A549 (cell line): ENCODE measurements at regions not wholly inside any gene's neighbourhood (a gene's known extent, or its start where the extent isn't known, plus 50 kb on each side); places are given as distances from the start of the nearest gene placed in this dataset.

Experiments used
- ESRRA ChIP-seq: fragments of 150-350 bp; IDR thresholded peaks from 2 replicates; pipeline ENCODE4 v1.6.1; 2014; ENCODE audit warnings: mild to moderate bottlenecking, low read length, borderline replicate concordance
- FOSB ChIP-seq: fragments of 250-450 bp; sonication (Bioruptor Pico); IDR thresholded peaks from 2 replicates; pipeline ENCODE4 v1.5.0; 2020; ENCODE audit warnings: mild to moderate bottlenecking, moderate library complexity
- HOXB5 ChIP-seq: fragments of 250-450 bp; sonication (Bioruptor Pico); IDR thresholded peaks from 2 replicates; pipeline ENCODE4 v1.5.0; 2020; ENCODE audit warnings: mild to moderate bottlenecking, moderate library complexity
- KDM1A ChIP-seq: fragments of 200-600 bp; sonication (generic); IDR thresholded peaks from 2 replicates; pipeline ENCODE4 v1.6.1; 2016; ENCODE audit warnings: low read depth, mild to moderate bottlenecking
- KDM5A ChIP-seq: fragments of 200-600 bp; sonication (generic); IDR thresholded peaks from 2 replicates; pipeline ENCODE4 v1.6.1; 2016; ENCODE audit warnings: antibody characterized with exemption, mild to moderate bottlenecking
- POLR2A ChIP-seq: IDR thresholded peaks from 2 replicates; pipeline ENCODE4 v1.6.1; 2012; ENCODE audit warnings: mild to moderate bottlenecking, low read length
- POLR2AphosphoS2 ChIP-seq: conservative IDR thresholded peaks from 2 replicates; pipeline ENCODE4 v1.6.1; 2012; ENCODE audit warnings: low read length, improper control_type of control experiment, inconsistent platforms
- SMC3 ChIP-seq: fragments of >200 bp; sonication (Bioruptor Twin); formaldehyde crosslinking; IDR thresholded peaks from 3 replicates; pipeline ENCODE4 v1.6.1; 2018; ENCODE audit warnings: inconsistent platforms
- TP53 ChIP-seq: fragments of 250-450 bp; sonication (Bioruptor Pico); IDR thresholded peaks from 2 replicates; pipeline ENCODE4 v1.5.0; 2021; ENCODE audit warnings: mild to moderate bottlenecking, moderate library complexity
- ZNF302 ChIP-seq: fragments of 250-450 bp; sonication (Bioruptor Pico); IDR thresholded peaks from 2 replicates; pipeline ENCODE4 v1.9.0; 2021; ENCODE audit warnings: inconsistent platforms, mild to moderate bottlenecking, moderate library complexity
- TF ChIP-seq, protein P1 (sequence below): fragments of >200 bp; sonication (Bioruptor Twin); formaldehyde crosslinking; IDR thresholded peaks from 3 replicates; pipeline ENCODE4 v1.5.1; 2016
- TF ChIP-seq, protein P2 (sequence below): fragments of 200-600 bp; sonication (generic); IDR thresholded peaks from 2 replicates; pipeline ENCODE4 v1.6.1; 2016; ENCODE audit warnings: antibody characterized with exemption, mild to moderate bottlenecking, moderate library complexity
- TF ChIP-seq, protein P3 (sequence below): fragments of 250-450 bp; sonication (Bioruptor Pico); IDR thresholded peaks from 2 replicates; pipeline ENCODE4 v1.5.0; 2021; ENCODE audit warnings: mild to moderate bottlenecking, moderate library complexity, borderline replicate concordance
- TF ChIP-seq, protein P4 (sequence below): fragments of 450-650 bp; IDR thresholded peaks from 2 replicates; pipeline ENCODE4 v1.6.1; 2014; ENCODE audit warnings: antibody characterized with exemption

DNA sequence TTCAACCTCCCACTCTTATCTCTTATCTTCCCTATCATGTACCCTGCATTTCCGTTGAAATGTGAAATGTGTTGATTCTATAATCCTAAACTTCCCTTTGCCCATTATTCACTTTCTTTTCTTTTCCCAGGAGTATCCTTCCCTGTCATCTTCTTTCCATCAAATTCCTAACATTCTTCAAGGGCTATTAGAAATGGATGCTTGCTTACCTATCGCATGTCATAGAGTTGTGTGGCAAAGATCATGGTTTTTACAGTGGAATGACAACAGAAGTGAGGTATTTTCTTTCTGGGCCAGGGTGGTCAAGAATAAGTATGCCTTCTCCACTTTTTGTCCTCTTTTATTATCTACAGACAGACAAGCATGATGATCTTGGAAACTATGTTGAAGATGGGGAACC lies 124.4 kb upstream of the SLC5A12 start:
- no peak for TF ChIP-seq ESRRA
- no peak for TF ChIP-seq HOXB5
- no peak for TF ChIP-seq ZNF302 (CRISPR knock-in tag)
- TF ChIP-seq, protein P1, sequence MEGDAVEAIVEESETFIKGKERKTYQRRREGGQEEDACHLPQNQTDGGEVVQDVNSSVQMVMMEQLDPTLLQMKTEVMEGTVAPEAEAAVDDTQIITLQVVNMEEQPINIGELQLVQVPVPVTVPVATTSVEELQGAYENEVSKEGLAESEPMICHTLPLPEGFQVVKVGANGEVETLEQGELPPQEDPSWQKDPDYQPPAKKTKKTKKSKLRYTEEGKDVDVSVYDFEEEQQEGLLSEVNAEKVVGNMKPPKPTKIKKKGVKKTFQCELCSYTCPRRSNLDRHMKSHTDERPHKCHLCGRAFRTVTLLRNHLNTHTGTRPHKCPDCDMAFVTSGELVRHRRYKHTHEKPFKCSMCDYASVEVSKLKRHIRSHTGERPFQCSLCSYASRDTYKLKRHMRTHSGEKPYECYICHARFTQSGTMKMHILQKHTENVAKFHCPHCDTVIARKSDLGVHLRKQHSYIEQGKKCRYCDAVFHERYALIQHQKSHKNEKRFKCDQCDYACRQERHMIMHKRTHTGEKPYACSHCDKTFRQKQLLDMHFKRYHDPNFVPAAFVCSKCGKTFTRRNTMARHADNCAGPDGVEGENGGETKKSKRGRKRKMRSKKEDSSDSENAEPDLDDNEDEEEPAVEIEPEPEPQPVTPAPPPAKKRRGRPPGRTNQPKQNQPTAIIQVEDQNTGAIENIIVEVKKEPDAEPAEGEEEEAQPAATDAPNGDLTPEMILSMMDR: no peak
- TF ChIP-seq, protein P2, sequence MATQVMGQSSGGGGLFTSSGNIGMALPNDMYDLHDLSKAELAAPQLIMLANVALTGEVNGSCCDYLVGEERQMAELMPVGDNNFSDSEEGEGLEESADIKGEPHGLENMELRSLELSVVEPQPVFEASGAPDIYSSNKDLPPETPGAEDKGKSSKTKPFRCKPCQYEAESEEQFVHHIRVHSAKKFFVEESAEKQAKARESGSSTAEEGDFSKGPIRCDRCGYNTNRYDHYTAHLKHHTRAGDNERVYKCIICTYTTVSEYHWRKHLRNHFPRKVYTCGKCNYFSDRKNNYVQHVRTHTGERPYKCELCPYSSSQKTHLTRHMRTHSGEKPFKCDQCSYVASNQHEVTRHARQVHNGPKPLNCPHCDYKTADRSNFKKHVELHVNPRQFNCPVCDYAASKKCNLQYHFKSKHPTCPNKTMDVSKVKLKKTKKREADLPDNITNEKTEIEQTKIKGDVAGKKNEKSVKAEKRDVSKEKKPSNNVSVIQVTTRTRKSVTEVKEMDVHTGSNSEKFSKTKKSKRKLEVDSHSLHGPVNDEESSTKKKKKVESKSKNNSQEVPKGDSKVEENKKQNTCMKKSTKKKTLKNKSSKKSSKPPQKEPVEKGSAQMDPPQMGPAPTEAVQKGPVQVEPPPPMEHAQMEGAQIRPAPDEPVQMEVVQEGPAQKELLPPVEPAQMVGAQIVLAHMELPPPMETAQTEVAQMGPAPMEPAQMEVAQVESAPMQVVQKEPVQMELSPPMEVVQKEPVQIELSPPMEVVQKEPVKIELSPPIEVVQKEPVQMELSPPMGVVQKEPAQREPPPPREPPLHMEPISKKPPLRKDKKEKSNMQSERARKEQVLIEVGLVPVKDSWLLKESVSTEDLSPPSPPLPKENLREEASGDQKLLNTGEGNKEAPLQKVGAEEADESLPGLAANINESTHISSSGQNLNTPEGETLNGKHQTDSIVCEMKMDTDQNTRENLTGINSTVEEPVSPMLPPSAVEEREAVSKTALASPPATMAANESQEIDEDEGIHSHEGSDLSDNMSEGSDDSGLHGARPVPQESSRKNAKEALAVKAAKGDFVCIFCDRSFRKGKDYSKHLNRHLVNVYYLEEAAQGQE: no peak
- no peak for TF ChIP-seq TP53 (CRISPR knock-in tag)
- TF ChIP-seq KDM5A: no peak
- no peak for TF ChIP-seq SMC3
- TF ChIP-seq FOSB: no peak
- TF ChIP-seq, protein P3, sequence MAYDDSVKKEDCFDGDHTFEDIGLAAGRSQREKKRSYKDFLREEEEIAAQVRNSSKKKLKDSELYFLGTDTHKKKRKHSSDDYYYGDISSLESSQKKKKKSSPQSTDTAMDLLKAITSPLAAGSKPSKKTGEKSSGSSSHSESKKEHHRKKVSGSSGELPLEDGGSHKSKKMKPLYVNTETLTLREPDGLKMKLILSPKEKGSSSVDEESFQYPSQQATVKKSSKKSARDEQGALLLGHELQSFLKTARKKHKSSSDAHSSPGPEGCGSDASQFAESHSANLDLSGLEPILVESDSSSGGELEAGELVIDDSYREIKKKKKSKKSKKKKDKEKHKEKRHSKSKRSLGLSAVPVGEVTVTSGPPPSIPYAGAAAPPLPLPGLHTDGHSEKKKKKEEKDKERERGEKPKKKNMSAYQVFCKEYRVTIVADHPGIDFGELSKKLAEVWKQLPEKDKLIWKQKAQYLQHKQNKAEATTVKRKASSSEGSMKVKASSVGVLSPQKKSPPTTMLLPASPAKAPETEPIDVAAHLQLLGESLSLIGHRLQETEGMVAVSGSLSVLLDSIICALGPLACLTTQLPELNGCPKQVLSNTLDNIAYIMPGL: no peak
- no peak for TF ChIP-seq KDM1A
- TF ChIP-seq, protein P4, sequence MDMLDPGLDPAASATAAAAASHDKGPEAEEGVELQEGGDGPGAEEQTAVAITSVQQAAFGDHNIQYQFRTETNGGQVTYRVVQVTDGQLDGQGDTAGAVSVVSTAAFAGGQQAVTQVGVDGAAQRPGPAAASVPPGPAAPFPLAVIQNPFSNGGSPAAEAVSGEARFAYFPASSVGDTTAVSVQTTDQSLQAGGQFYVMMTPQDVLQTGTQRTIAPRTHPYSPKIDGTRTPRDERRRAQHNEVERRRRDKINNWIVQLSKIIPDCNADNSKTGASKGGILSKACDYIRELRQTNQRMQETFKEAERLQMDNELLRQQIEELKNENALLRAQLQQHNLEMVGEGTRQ: no peak
- TF ChIP-seq POLR2A: no peak
- TF ChIP-seq POLR2AphosphoS2: no peak
